ENCODE measurements at regions not wholly inside any gene's neighbourhood (a gene's known extent, or its start where the extent isn't known, plus 50 kb on each side); places are given as distances from the start of the nearest gene placed in this dataset.
"Not testable (repeated sequence)": the region's sequence is repeated elsewhere in the genome, so short reads cannot be mapped to it uniquely, and the experiment has no call there.

GRCh38 chr9:26669701-26670670, 222.6 kb downstream of the CAAP1 start:
- no peaks in the 10 kb centered on the region for H3K9me3 ChIP-seq
- H3K4me3 ChIP-seq = no peak overlapping the region
- H3K36me3 ChIP-seq = no peaks in the 10 kb centered on the region
- no peak for TF ChIP-seq POLR2A (IDR thresholded peaks at IDR 0.05)
- TF ChIP-seq, protein P1, sequence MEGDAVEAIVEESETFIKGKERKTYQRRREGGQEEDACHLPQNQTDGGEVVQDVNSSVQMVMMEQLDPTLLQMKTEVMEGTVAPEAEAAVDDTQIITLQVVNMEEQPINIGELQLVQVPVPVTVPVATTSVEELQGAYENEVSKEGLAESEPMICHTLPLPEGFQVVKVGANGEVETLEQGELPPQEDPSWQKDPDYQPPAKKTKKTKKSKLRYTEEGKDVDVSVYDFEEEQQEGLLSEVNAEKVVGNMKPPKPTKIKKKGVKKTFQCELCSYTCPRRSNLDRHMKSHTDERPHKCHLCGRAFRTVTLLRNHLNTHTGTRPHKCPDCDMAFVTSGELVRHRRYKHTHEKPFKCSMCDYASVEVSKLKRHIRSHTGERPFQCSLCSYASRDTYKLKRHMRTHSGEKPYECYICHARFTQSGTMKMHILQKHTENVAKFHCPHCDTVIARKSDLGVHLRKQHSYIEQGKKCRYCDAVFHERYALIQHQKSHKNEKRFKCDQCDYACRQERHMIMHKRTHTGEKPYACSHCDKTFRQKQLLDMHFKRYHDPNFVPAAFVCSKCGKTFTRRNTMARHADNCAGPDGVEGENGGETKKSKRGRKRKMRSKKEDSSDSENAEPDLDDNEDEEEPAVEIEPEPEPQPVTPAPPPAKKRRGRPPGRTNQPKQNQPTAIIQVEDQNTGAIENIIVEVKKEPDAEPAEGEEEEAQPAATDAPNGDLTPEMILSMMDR (IDR thresholded peaks at IDR 0.05) = no peak
- TF ChIP-seq POLR2AphosphoS5 (IDR thresholded peaks at IDR 0.05; ENCODE audit: insufficient read depth in 1 of 2, low read depth in 1 of 2) = no peak
- H3K4me1 ChIP-seq = no peaks in the 10 kb centered on the region
- no peaks in the 10 kb centered on the region for H3K27me3 ChIP-seq
- DNase-seq (ENCODE audit: extremely low spot score in 2 of 2) = no peak
- intact Hi-C loops (cut with DNase I) = no loop called here
- no peak overlapping the region for H3K27ac ChIP-seq

DNA sequence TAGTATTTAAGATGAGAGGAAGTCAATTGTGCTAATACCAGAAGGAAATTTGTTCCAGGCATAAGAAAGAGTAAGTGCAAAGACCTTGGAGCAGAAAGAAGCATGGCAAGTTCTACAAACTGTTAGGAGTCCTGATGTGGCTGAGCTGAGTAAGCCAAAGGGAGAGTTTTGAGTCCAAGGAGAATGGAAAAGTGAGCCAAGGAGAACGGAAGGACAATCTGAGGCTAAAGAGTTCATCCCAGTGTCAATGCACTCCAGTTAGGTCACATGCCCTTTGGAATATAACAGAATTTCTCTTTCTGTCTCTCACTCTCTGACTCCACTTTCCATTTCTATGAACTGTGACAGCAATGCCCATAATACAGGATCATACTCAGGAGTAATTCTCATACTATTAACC, 224.7 kb downstream of the CAAP1 start:
- intact Hi-C loops (cut with DNase I) = no loop called here
- TF ChIP-seq, protein P1 (IDR thresholded peaks at IDR 0.05) = no peak
- TF ChIP-seq POLR2AphosphoS5 (IDR thresholded peaks at IDR 0.05; ENCODE audit: insufficient read depth in 1 of 2, low read depth in 1 of 2) (no peak), POLR2A (IDR thresholded peaks at IDR 0.05) (no peak)
- Histone ChIP-seq H3K9me3 (no peaks in the 10 kb centered on the region), H3K27ac (no peak overlapping the region), H3K36me3 (no peaks in the 10 kb centered on the region), H3K4me1 (no peaks in the 10 kb centered on the region), H3K27me3 (no peaks in the 10 kb centered on the region), H3K4me3 (no peak overlapping the region)
- no peak for DNase-seq (ENCODE audit: extremely low spot score in 2 of 2)

GRCh38 chr9:26665666-26666065, 226.9 kb downstream of the CAAP1 start:
- Histone ChIP-seq H3K27ac (no peak overlapping the region), H3K4me3 (no peak overlapping the region), H3K36me3 (no peaks in the 10 kb centered on the region), H3K4me1 (no peaks in the 10 kb centered on the region), H3K9me3 (no peaks in the 10 kb centered on the region), H3K27me3 (no peaks in the 10 kb centered on the region)
- intact Hi-C loops (cut with DNase I) = no loop called here
- DNase-seq (ENCODE audit: extremely low spot score in 2 of 2) = no peak
- TF ChIP-seq POLR2A (IDR thresholded peaks at IDR 0.05) (no peak), POLR2AphosphoS5 (IDR thresholded peaks at IDR 0.05; ENCODE audit: insufficient read depth in 1 of 2, low read depth in 1 of 2) (no peak)
- TF ChIP-seq, protein P1 (IDR thresholded peaks at IDR 0.05) = no peak

- H3K4me3 ChIP-seq; intact Hi-C loops (cut with DNase I); DNase-seq (ENCODE audit: extremely low spot score in 2 of 2); H3K27me3 ChIP-seq; H3K9me3 ChIP-seq; H3K4me1 ChIP-seq; H3K36me3 ChIP-seq; H3K27ac ChIP-seq: not testable (repeated sequence)
These were observed 228.4 kb downstream of the CAAP1 start for GRCh38 chr9:26664087-26664773.

GRCh38 chr9:26662476-26662875, 230.1 kb downstream of the CAAP1 start:
- intact Hi-C loops (cut with DNase I) = no loop called here
- DNase-seq (ENCODE audit: extremely low spot score in 2 of 2) = no peak
- H3K27ac ChIP-seq = no peak overlapping the region
- no peaks in the 10 kb centered on the region for H3K36me3 ChIP-seq
- TF ChIP-seq POLR2AphosphoS5 (IDR thresholded peaks at IDR 0.05; ENCODE audit: insufficient read depth in 1 of 2, low read depth in 1 of 2) (no peak), POLR2A (IDR thresholded peaks at IDR 0.05) (no peak)
- TF ChIP-seq, protein P1 (IDR thresholded peaks at IDR 0.05) = no peak
- no peaks in the 10 kb centered on the region for H3K27me3 ChIP-seq
- no peaks in the 10 kb centered on the region for H3K9me3 ChIP-seq
- H3K4me1 ChIP-seq = no peaks in the 10 kb centered on the region
- H3K4me3 ChIP-seq = no peak overlapping the region
